ENCODE measurements at regions not wholly inside any gene's neighbourhood (a gene's known extent, or its start where the extent isn't known, plus 50 kb on each side); places are given as distances from the start of the nearest gene placed in this dataset.

- no peak for DNase-seq (ENCODE audit: low read depth)
Observed at GRCh38 chr2:31660812-31661335, 80.1 kb upstream of the SRD5A2 start.

GRCh38 chr2:31660165-31660564 lies 79.4 kb upstream of the SRD5A2 start:
- peak; percentile 28 for DNase-seq (ENCODE audit: low read depth)

GRCh38 chr2:31654241-31654640 lies 73.5 kb upstream of the SRD5A2 start:
- no peak for DNase-seq (ENCODE audit: low read depth)

GRCh38 chr2:31651736-31652135 lies 71.0 kb upstream of the SRD5A2 start:
- DNase-seq (ENCODE audit: low read depth) = no peak

GRCh38 chr2:31651267-31651666 lies 70.5 kb upstream of the SRD5A2 start:
- DNase-seq (ENCODE audit: low read depth) = no peak

GRCh38 chr2:31644551-31644950 lies 63.8 kb upstream of the SRD5A2 start:
- no peak for DNase-seq (ENCODE audit: low read depth)

GRCh38 chr2:31642707-31643106 lies 62.0 kb upstream of the SRD5A2 start:
- DNase-seq (ENCODE audit: low read depth) = no peak

- peak; percentile 54 for DNase-seq (ENCODE audit: low read depth)
Observed at GRCh38 chr2:31632201-31632600, 51.5 kb upstream of the SRD5A2 start.

Data from RPMI7951 (cell line).